ENCODE measurements at regions not wholly inside any gene's neighbourhood (a gene's known extent, or its start where the extent isn't known, plus 50 kb on each side); places are given as distances from the start of the nearest gene placed in this dataset.

DNA sequence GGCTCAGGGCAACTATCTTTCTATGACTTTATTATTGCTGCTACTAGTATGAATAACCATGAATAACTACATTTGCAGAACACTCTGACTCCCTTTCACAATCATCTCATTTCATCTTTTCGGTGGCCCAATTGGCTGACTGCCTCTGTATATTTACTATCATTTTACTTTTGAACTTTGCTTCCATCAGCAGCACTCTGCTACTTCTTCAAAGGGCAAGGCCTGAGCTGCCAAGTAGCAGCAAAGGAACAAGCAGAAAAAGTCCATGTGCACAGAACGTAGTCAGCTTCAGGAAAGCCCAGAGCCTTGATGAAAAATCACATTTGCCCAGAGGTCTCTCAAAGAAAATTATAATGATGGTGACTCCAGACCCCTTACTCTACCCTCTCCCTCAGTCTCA, 214.5 kb upstream of the PUM3 start:
- no peaks in the 10 kb centered on the region for H3K9me3 ChIP-seq
- no peaks in the 10 kb centered on the region for H3K4me1 ChIP-seq
- no peak overlapping the region for H3K27ac ChIP-seq
- no peak for DNase-seq
- WGBS, 2 donors, result 76 to 81% methylated on average over 2 of the region's 2 CpGs
- intact Hi-C loops (cut with DNase I), result no loop called here
- no peaks in the 10 kb centered on the region for H3K27me3 ChIP-seq
- H3K36me3 ChIP-seq, result no peaks in the 10 kb centered on the region
- no peak overlapping the region for H3K4me3 ChIP-seq (replicated peaks in 1 of 3)
- TF ChIP-seq POLR2A (IDR thresholded peaks at IDR 0.05) (no peak), CTCF (IDR thresholded peaks at IDR 0.05) (no peak)

DNA sequence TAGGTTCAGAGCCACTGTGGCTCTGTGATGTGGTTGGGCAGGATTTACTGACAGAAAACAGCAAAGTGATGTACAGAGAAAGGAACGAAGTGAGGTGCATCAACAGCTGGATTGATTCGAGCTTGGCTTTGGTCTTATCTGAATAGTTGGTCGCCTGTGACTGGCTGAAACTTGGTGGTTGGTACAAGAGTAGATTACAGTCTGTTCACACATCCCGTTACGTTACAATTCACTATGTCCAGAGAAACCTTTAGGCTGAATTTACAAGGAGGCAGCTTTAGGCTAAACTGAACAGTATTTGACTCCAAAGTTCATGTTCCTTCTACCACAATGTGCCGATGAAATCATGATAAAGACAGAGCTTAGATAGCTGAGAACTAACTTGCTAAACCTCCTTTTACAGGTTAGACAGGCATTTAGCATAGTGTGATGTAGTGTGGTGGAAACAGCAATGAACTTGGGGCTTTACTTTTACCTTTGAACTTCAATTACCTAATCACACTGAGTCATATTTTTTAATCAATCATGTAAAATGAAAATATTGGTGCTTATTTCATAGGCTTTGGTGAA, 210.2 kb upstream of the PUM3 start:
- TF ChIP-seq POLR2A (IDR thresholded peaks at IDR 0.05), result no peak
- no peak for TF ChIP-seq CTCF (IDR thresholded peaks at IDR 0.05)
- intact Hi-C loops (cut with DNase I), result no loop called here
- DNase-seq, result no peak
- Histone ChIP-seq H3K4me1 (no peaks in the 10 kb centered on the region), H3K36me3 (no peaks in the 10 kb centered on the region), H3K4me3 (replicated peaks in 1 of 3) (no peak overlapping the region), H3K27me3 (no peaks in the 10 kb centered on the region), H3K27ac (no peak overlapping the region), H3K9me3 (no peaks in the 10 kb centered on the region)
- WGBS, 2 donors, result 86 to 87% methylated on average over 6 of the region's 6 CpGs

DNA sequence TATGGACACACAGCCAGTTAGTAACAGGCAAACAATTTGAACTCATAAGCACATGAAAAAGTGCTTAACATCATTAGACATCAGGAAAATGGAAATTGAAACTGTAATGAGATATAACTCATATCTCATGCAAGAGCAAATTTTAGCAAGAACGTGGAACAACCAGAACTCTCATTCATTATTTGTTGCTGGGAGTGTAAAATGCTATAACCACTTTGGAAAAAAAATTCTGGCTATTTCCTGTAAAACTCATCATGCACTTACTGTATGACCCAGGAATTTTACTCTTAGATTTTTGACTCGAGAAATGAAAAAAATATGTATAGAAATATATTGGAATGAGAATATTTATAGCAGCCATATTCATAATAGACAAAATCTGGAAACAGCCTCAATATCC, 205.7 kb upstream of the PUM3 start:
- DNase-seq, result no peak
- no peak overlapping the region for H3K4me3 ChIP-seq (replicated peaks in 1 of 3)
- H3K9me3 ChIP-seq, result no peaks in the 10 kb centered on the region
- H3K4me1 ChIP-seq, result no peaks in the 10 kb centered on the region
- H3K27ac ChIP-seq, result no peak overlapping the region
- TF ChIP-seq POLR2A (IDR thresholded peaks at IDR 0.05), result no peak
- TF ChIP-seq CTCF (IDR thresholded peaks at IDR 0.05), result no peak
- H3K36me3 ChIP-seq, result no peaks in the 10 kb centered on the region
- no peaks in the 10 kb centered on the region for H3K27me3 ChIP-seq
- 67 to 68% methylated on average over 2 of the region's 2 CpGs for WGBS, 2 donors
- intact Hi-C loops (cut with DNase I), result no loop called here

GRCh38 chr9:3047912-3048311, 204.0 kb upstream of the PUM3 start:
- DNase-seq, result no peak
- Histone ChIP-seq H3K4me3 (replicated peaks in 1 of 3) (no peak overlapping the region), H3K9me3 (no peaks in the 10 kb centered on the region), H3K36me3 (no peaks in the 10 kb centered on the region), H3K27me3 (no peaks in the 10 kb centered on the region), H3K4me1 (no peaks in the 10 kb centered on the region), H3K27ac (no peak overlapping the region)
- intact Hi-C loops (cut with DNase I), result no loop called here
- WGBS, 2 donors, result 64 to 95% methylated on average over 3 of the region's 3 CpGs
- TF ChIP-seq POLR2A (IDR thresholded peaks at IDR 0.05), result no peak
- TF ChIP-seq CTCF (IDR thresholded peaks at IDR 0.05), result no peak

DNA sequence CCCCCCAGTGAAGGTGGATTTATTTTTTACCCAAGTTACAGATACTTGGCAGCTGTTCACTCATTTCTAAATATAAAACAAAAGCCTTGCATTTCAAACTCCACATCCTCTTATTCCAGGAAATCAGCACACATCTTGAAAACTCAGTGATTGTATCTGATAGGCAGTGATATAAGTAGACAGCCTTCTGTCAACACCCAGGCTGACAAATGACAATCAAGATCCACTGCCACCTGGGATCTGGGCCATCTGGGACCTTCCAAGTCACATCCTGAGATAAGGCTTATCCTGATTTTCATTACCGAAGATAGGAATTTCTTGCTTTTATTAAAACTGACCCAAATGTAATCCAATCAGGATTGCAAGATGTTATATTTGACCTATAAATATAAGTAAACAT, 201.3 kb upstream of the PUM3 start:
- intact Hi-C loops (cut with DNase I), result no loop called here
- DNase-seq, result no peak
- Histone ChIP-seq H3K36me3 (no peaks in the 10 kb centered on the region), H3K4me3 (replicated peaks in 1 of 3) (no peak overlapping the region), H3K4me1 (no peaks in the 10 kb centered on the region), H3K27ac (no peak overlapping the region), H3K9me3 (no peaks in the 10 kb centered on the region), H3K27me3 (no peaks in the 10 kb centered on the region)
- no peak for TF ChIP-seq CTCF (IDR thresholded peaks at IDR 0.05)
- TF ChIP-seq POLR2A (IDR thresholded peaks at IDR 0.05), result no peak
- WGBS, 2 donors, result 54 to 72% methylated on average over 1 of the region's 1 CpG
